ENCODE measurements at regions not wholly inside any gene's neighbourhood (a gene's known extent, or its start where the extent isn't known, plus 50 kb on each side); places are given as distances from the start of the nearest gene placed in this dataset.

- no peak overlapping the region for H3K4me3 Mint-ChIP-seq
- peaks cover 34% of the 10 kb centered on the region for H3K4me1 Mint-ChIP-seq (ENCODE audit: low read depth)
- no peak overlapping the region for H3K27ac Mint-ChIP-seq
- no peaks in the 10 kb centered on the region for H3K9me3 Mint-ChIP-seq
- no peaks in the 10 kb centered on the region for H3K36me3 Mint-ChIP-seq (ENCODE audit: low read depth)
- intact Hi-C loops (cut with micrococcal nuclease), result no loop called here
- peaks cover 20% of the 10 kb centered on the region for H3K27me3 Mint-ChIP-seq
Observed at GRCh38 chr15:66844041-66844746, 142.2 kb downstream of the SMAD6 start.

GRCh38 chr15:66844747-66845145 is 142.7 kb downstream of the SMAD6 start:
- H3K36me3 Mint-ChIP-seq (ENCODE audit: low read depth), result no peaks in the 10 kb centered on the region

GRCh38 chr15:66845266-66845785 is 143.3 kb downstream of the SMAD6 start:
- H3K9me3 Mint-ChIP-seq, result no peaks in the 10 kb centered on the region

More at GRCh38 chr15:66844747-66845145, 142.7 kb downstream of the SMAD6 start:
- intact Hi-C loops (cut with micrococcal nuclease), result no loop called here
- no peak overlapping the region for H3K4me3 Mint-ChIP-seq
- H3K4me1 Mint-ChIP-seq (ENCODE audit: low read depth), result peaks cover 29% of the 10 kb centered on the region
- no peaks in the 10 kb centered on the region for H3K9me3 Mint-ChIP-seq
- no peak overlapping the region for H3K27ac Mint-ChIP-seq
- peaks cover 20% of the 10 kb centered on the region for H3K27me3 Mint-ChIP-seq

GRCh38 chr15:66846031-66846430 is 144.0 kb downstream of the SMAD6 start:
- Mint-ChIP-seq H3K36me3 (ENCODE audit: low read depth) (no peaks in the 10 kb centered on the region), H3K27me3 (peaks cover 20% of the 10 kb centered on the region), H3K9me3 (no peaks in the 10 kb centered on the region), H3K27ac (no peak overlapping the region), H3K4me1 (ENCODE audit: low read depth) (peaks cover 26% of the 10 kb centered on the region), H3K4me3 (no peak overlapping the region)
- intact Hi-C loops (cut with micrococcal nuclease), result no loop called here

More at GRCh38 chr15:66845266-66845785, 143.3 kb downstream of the SMAD6 start:
- no peak overlapping the region for H3K4me3 Mint-ChIP-seq
- H3K36me3 Mint-ChIP-seq (ENCODE audit: low read depth), result no peaks in the 10 kb centered on the region
- H3K4me1 Mint-ChIP-seq (ENCODE audit: low read depth), result peaks cover 26% of the 10 kb centered on the region
- H3K27ac Mint-ChIP-seq, result no peak overlapping the region
- intact Hi-C loops (cut with micrococcal nuclease), result no loop called here
- peaks cover 20% of the 10 kb centered on the region for H3K27me3 Mint-ChIP-seq

- Mint-ChIP-seq H3K27me3 (peaks cover 20% of the 10 kb centered on the region), H3K4me3 (no peak overlapping the region), H3K36me3 (ENCODE audit: low read depth) (no peaks in the 10 kb centered on the region), H3K4me1 (ENCODE audit: low read depth) (peaks cover 26% of the 10 kb centered on the region), H3K27ac (no peak overlapping the region), H3K9me3 (no peaks in the 10 kb centered on the region)
- intact Hi-C loops (cut with micrococcal nuclease), result no loop called here
Observed at GRCh38 chr15:66846811-66847210, 144.8 kb downstream of the SMAD6 start.

GRCh38 chr15:66847565-66847991 is 145.5 kb downstream of the SMAD6 start:
- intact Hi-C loops (cut with micrococcal nuclease), result no loop called here
- H3K4me3 Mint-ChIP-seq, result no peak overlapping the region
- H3K27ac Mint-ChIP-seq, result no peak overlapping the region
- no peaks in the 10 kb centered on the region for H3K9me3 Mint-ChIP-seq
- no peaks in the 10 kb centered on the region for H3K36me3 Mint-ChIP-seq (ENCODE audit: low read depth)
- H3K4me1 Mint-ChIP-seq (ENCODE audit: low read depth), result peaks cover 22% of the 10 kb centered on the region
- peaks cover 23% of the 10 kb centered on the region for H3K27me3 Mint-ChIP-seq

GRCh38 chr15:66848116-66848515 is 146.1 kb downstream of the SMAD6 start:
- Mint-ChIP-seq H3K27me3 (peaks cover 24% of the 10 kb centered on the region), H3K4me1 (ENCODE audit: low read depth) (peaks cover 19% of the 10 kb centered on the region), H3K27ac (peak overlapping the region; percentile 26), H3K36me3 (ENCODE audit: low read depth) (no peaks in the 10 kb centered on the region), H3K4me3 (no peak overlapping the region), H3K9me3 (no peaks in the 10 kb centered on the region)
- intact Hi-C loops (cut with micrococcal nuclease), result no loop called here

- H3K36me3 Mint-ChIP-seq (ENCODE audit: low read depth), result no peaks in the 10 kb centered on the region
- H3K9me3 Mint-ChIP-seq, result no peaks in the 10 kb centered on the region
- no peak overlapping the region for H3K27ac Mint-ChIP-seq
- intact Hi-C loops (cut with micrococcal nuclease), result no loop called here
- H3K4me3 Mint-ChIP-seq, result no peak overlapping the region
- H3K27me3 Mint-ChIP-seq, result peaks cover 24% of the 10 kb centered on the region
- H3K4me1 Mint-ChIP-seq (ENCODE audit: low read depth), result peaks cover 15% of the 10 kb centered on the region
Observed at GRCh38 chr15:66848686-66849392, 146.8 kb downstream of the SMAD6 start.

GRCh38 chr15:66849393-66849745 is 147.3 kb downstream of the SMAD6 start:
- H3K27ac Mint-ChIP-seq, result no peak overlapping the region
- H3K4me1 Mint-ChIP-seq (ENCODE audit: low read depth), result peaks cover 15% of the 10 kb centered on the region
- peaks cover 25% of the 10 kb centered on the region for H3K27me3 Mint-ChIP-seq
- no peak overlapping the region for H3K4me3 Mint-ChIP-seq
- H3K36me3 Mint-ChIP-seq (ENCODE audit: low read depth), result no peaks in the 10 kb centered on the region
- no peaks in the 10 kb centered on the region for H3K9me3 Mint-ChIP-seq
- intact Hi-C loops (cut with micrococcal nuclease), result no loop called here

GRCh38 chr15:66849746-66850077 is 147.7 kb downstream of the SMAD6 start:
- intact Hi-C loops (cut with micrococcal nuclease), result loop anchor here (2.0 to 5.0 kb wide), 5 partner anchors 47 to 247 kb away; partner anchors contain the start of gene SMAD6
- Mint-ChIP-seq H3K9me3 (no peaks in the 10 kb centered on the region), H3K27me3 (peaks cover 27% of the 10 kb centered on the region), H3K27ac (no peak overlapping the region), H3K36me3 (ENCODE audit: low read depth) (no peaks in the 10 kb centered on the region), H3K4me1 (ENCODE audit: low read depth) (peaks cover 15% of the 10 kb centered on the region), H3K4me3 (no peak overlapping the region)

GRCh38 chr15:66850078-66850991 is 148.3 kb downstream of the SMAD6 start:
- intact Hi-C loops (cut with micrococcal nuclease), result loop anchor here (2.0 to 5.0 kb wide), 5 partner anchors 48 to 248 kb away; partner anchors contain the start of gene SMAD6
- peaks cover 28% of the 10 kb centered on the region for H3K27me3 Mint-ChIP-seq
- H3K36me3 Mint-ChIP-seq (ENCODE audit: low read depth), result no peaks in the 10 kb centered on the region
- H3K4me1 Mint-ChIP-seq (ENCODE audit: low read depth), result peaks cover 15% of the 10 kb centered on the region
- no peak overlapping the region for H3K27ac Mint-ChIP-seq
- H3K4me3 Mint-ChIP-seq, result no peak overlapping the region
- no peaks in the 10 kb centered on the region for H3K9me3 Mint-ChIP-seq

- H3K27me3 Mint-ChIP-seq, result peaks cover 30% of the 10 kb centered on the region
- no peak overlapping the region for H3K4me3 Mint-ChIP-seq
- H3K36me3 Mint-ChIP-seq (ENCODE audit: low read depth), result no peaks in the 10 kb centered on the region
- peaks cover 15% of the 10 kb centered on the region for H3K4me1 Mint-ChIP-seq (ENCODE audit: low read depth)
- intact Hi-C loops (cut with micrococcal nuclease), result loop anchor here (2.0 to 5.0 kb wide), 5 partner anchors 49 to 248 kb away; partner anchors contain the start of gene SMAD6
- H3K27ac Mint-ChIP-seq, result peak overlapping the region; percentile 27
- H3K9me3 Mint-ChIP-seq, result no peaks in the 10 kb centered on the region
Observed at GRCh38 chr15:66850996-66851310, 148.9 kb downstream of the SMAD6 start.

- Mint-ChIP-seq H3K4me3 (peak overlapping the region; percentile 43), H3K27me3 (peaks cover 30% of the 10 kb centered on the region), H3K36me3 (ENCODE audit: low read depth) (no peaks in the 10 kb centered on the region), H3K4me1 (ENCODE audit: low read depth) (peaks cover 15% of the 10 kb centered on the region), H3K27ac (peak overlapping the region; percentile 27), H3K9me3 (no peaks in the 10 kb centered on the region)
- intact Hi-C loops (cut with micrococcal nuclease), result loop anchor here (2.0 to 5.0 kb wide), 5 partner anchors 49 to 249 kb away; partner anchors contain the start of gene SMAD6
Observed at GRCh38 chr15:66851311-66852063, 149.5 kb downstream of the SMAD6 start.

All from dendritic cell treated with granulocyte-macrophage colony-stimulating factor and Interleukin-4, amounts not matched to agents 40 ng/mL and 50 ng/mL, for 4 days (primary cell).